AG04449 (cell line): ENCODE measurements at regions not wholly inside any gene's neighbourhood (a gene's known extent, or its start where the extent isn't known, plus 50 kb on each side); places are given as distances from the start of the nearest gene placed in this dataset.

Experiments
- CTCF ChIA-PET: fragments of 350-600 bp; formaldehyde crosslinking; extraction: SDS; loops from one replicate; lab custom pipeline; 2021; ENCODE audit warnings: antibody characterized with exemption; lab: Yijun Ruan, JAX
- POLR2A ChIA-PET: fragments of 400-600, 350-600 bp; formaldehyde crosslinking; extraction: SDS; loops from one replicate; lab custom pipeline; 2020; ENCODE audit warnings: antibody characterized with exemption, inconsistent platforms; lab: Yijun Ruan, JAX
- DNase-seq: peaks from one replicate; pipeline ENCODE4 v3.0.0-alpha.2; 2010; ENCODE audit warnings: low read depth, low spot score
- H3K4me3 ChIP-seq: 2 replicates; pipeline ENCODE4 v1.5.1; 2011; ENCODE audit warnings: low read depth, mild to moderate bottlenecking, control low read depth, low read length
- CTCF ChIP-seq: IDR thresholded peaks from one replicate; pipeline ENCODE4 v1.5.1; 2011; ENCODE audit warnings: mild to moderate bottlenecking, moderate library complexity, low read length, control low read depth, inconsistent platforms; ENCODE audit not compliant: insufficient read depth; ENCODE audit errors: missing control alignments

- no peak for DNase-seq
- CTCF ChIA-PET, result no interaction called here
- TF ChIP-seq CTCF, result no peak
- POLR2A ChIA-PET, result no interaction called here
- H3K4me3 ChIP-seq, result no peak overlapping the region
Observed at GRCh38 chr7:96638669-96639068, 71.0 kb downstream of the SEM1 start.

- CTCF ChIA-PET, result no interaction called here
- no peak for TF ChIP-seq CTCF
- DNase-seq, result no peak
- H3K4me3 ChIP-seq, result no peak overlapping the region
- POLR2A ChIA-PET, result no interaction called here
Observed at GRCh38 chr7:96637522-96637921, 72.1 kb downstream of the SEM1 start.

GRCh38 chr7:96636979-96637378 lies 72.7 kb downstream of the SEM1 start:
- POLR2A ChIA-PET, result no interaction called here
- CTCF ChIA-PET, result no interaction called here
- H3K4me3 ChIP-seq, result no peak overlapping the region
- no peak for DNase-seq
- no peak for TF ChIP-seq CTCF

- CTCF ChIA-PET, result no interaction called here
- H3K4me3 ChIP-seq, result no peak overlapping the region
- DNase-seq, result no peak
- TF ChIP-seq CTCF, result no peak
- POLR2A ChIA-PET, result no interaction called here
Observed at GRCh38 chr7:96636342-96636860, 73.2 kb downstream of the SEM1 start.

- ChIA-PET CTCF (no interaction called here), POLR2A (no interaction called here)
- TF ChIP-seq CTCF, result no peak
- no peak overlapping the region for H3K4me3 ChIP-seq
- no peak for DNase-seq
Observed at GRCh38 chr7:96629884-96630283, 79.8 kb downstream of the SEM1 start.

- H3K4me3 ChIP-seq, result no peak overlapping the region
- CTCF ChIA-PET, result no interaction called here
- no peak for TF ChIP-seq CTCF
- POLR2A ChIA-PET, result no interaction called here
- DNase-seq, result no peak
Observed at GRCh38 chr7:96624954-96625353, 84.7 kb downstream of the SEM1 start.
